HCT116 (cell line): ENCODE measurements at regions not wholly inside any gene's neighbourhood (a gene's known extent, or its start where the extent isn't known, plus 50 kb on each side); places are given as distances from the start of the nearest gene placed in this dataset.

Source experiments
- ATAC-seq: fragments of 200-7000 bp; cut with Tn5 transposase; 2 replicates; pipeline ENCODE4 v1.9.1; 2020; ENCODE audit warnings: mild to moderate bottlenecking, moderate library complexity
- BruUV-seq: library from RNA; stranded (reverse); fragments of 400-500 nt; replicated peaks from 2 replicates; lab custom pipeline; 2021; lab: Mats Ljungman, UMichigan
- CTCF ChIA-PET: fragments of 300-600 bp; sonication (Branson Sonifier 250); formaldehyde crosslinking; loops from one replicate; lab custom pipeline; 2021; ENCODE audit warnings: antibody characterized with exemption; lab: Charles Lee
- POLR2A ChIA-PET: fragments of 300-600, 350-600 bp; sonication (Branson Sonifier 250); formaldehyde crosslinking; loops from one replicate; lab custom pipeline; 2021; ENCODE audit warnings: antibody characterized with exemption; lab: Charles Lee
- RAD21 ChIA-PET, 2 experiments: fragments of 300-600 bp; sonication (Branson Sonifier 250); formaldehyde crosslinking; loops; one replicate each; lab custom pipeline; 2023; ENCODE audit warnings: low total read pairs in 2 of 2; ENCODE audit not compliant: uncharacterized antibody in 2 of 2, unreplicated experiment in 2 of 2, low non-redundant PET in 1 of 2; lab: Charles Lee
- DNase-seq: peaks from one replicate; pipeline ENCODE4 v3.0.0-alpha.2; 2010; ENCODE audit warnings: low read depth, low spot score
- H2AFZ ChIP-seq: fragments of 200-600 bp; shearing (Covaris generic), sonication (generic); 2 replicates; pipeline ENCODE4 v1.6.1; 2017; ENCODE audit warnings: low read depth, mixed run types, mixed read lengths, antibody characterized with exemption, low read length; ENCODE audit not compliant: poor library complexity, severe bottlenecking
- H3K27ac ChIP-seq: 2 replicates; pipeline ENCODE4 v1.5.1; 2012; ENCODE audit warnings: low read depth, low read length
- H3K27me3 ChIP-seq: fragments of 200-600 bp; sonication (generic); 2 replicates; pipeline ENCODE4 v1.6.1; 2016; ENCODE audit warnings: mixed run types, low read length, mixed read lengths; ENCODE audit not compliant: insufficient read depth
- H3K36me3 ChIP-seq, 2 experiments: fragments of 200-500 bp in 1 of 2; fragments of 200-600 bp in 1 of 2; sonication (Bioruptor generic) in 1 of 2; sonication (generic) in 1 of 2; 2 replicates each; pipeline versions ENCODE4 v1.5.1 to v1.6.1; 2014 to 2016; ENCODE audit warnings: low read length in 2 of 2, inconsistent platforms in 1 of 2, mixed read lengths in 1 of 2, mixed run types in 1 of 2; ENCODE audit not compliant: insufficient read depth in 2 of 2, control insufficient read depth in 1 of 2
- H3K4me1 ChIP-seq, 2 experiments: fragments of 200-600 bp in 1 of 2; sonication (generic) in 1 of 2; 2 replicates each; pipeline versions ENCODE4 v1.5.1 to v1.6.1; 2012 to 2017; ENCODE audit warnings: low read length in 2 of 2, inconsistent platforms in 1 of 2, mild to moderate bottlenecking in 1 of 2, mixed read lengths in 1 of 2, mixed run types in 1 of 2, moderate library complexity in 1 of 2; ENCODE audit not compliant: insufficient read depth in 2 of 2, control insufficient read depth in 1 of 2
- H3K4me2 ChIP-seq: fragments of 200-600 bp; sonication (generic); 2 replicates; pipeline ENCODE4 v1.6.1; 2017; ENCODE audit warnings: mixed run types, low read length, mixed read lengths
- H3K4me3 ChIP-seq, 2 experiments: fragments of 200-600 bp in 1 of 2; sonication (generic) in 1 of 2; replicated peaks in 1 of 2; 2 replicates each; pipeline ENCODE4 v1.5.1; 2011 to 2016; ENCODE audit warnings: low read length in 2 of 2, control low read depth in 1 of 2, low read depth in 1 of 2, mild to moderate bottlenecking in 1 of 2, mixed read lengths in 1 of 2, mixed run types in 1 of 2
- H3K79me2 ChIP-seq: fragments of 200-600 bp; sonication (generic); 2 replicates; pipeline ENCODE4 v1.6.1; 2017; ENCODE audit warnings: mild to moderate bottlenecking, mixed run types, low read length, moderate library complexity, mixed read lengths; ENCODE audit not compliant: insufficient read depth
- H3K9ac ChIP-seq: fragments of 200-600 bp; sonication (generic); 2 replicates; pipeline ENCODE4 v1.6.1; 2016; ENCODE audit warnings: low read length, mixed read lengths
- H3K9me2 ChIP-seq: fragments of 200-600 bp; sonication (generic), shearing (Covaris generic); 2 replicates; pipeline ENCODE4 v1.6.1; 2017; ENCODE audit warnings: mixed run types, mild to moderate bottlenecking, moderate library complexity; ENCODE audit not compliant: insufficient read depth
- H3K9me3 ChIP-seq, 2 experiments: fragments of 200-500 bp in 1 of 2; fragments of 200-600 bp in 1 of 2; sonication (Bioruptor generic) in 1 of 2; sonication (generic) in 1 of 2; 2 replicates each; pipeline ENCODE4 v1.6.1; 2014 to 2017; ENCODE audit warnings: low read length in 2 of 2, mixed read lengths in 2 of 2, inconsistent platforms in 1 of 2, low read depth in 1 of 2, mild to moderate bottlenecking in 1 of 2, mixed run types in 1 of 2, moderate library complexity in 1 of 2; ENCODE audit not compliant: control insufficient read depth in 1 of 2, insufficient read depth in 1 of 2
- H4K20me1 ChIP-seq: fragments of 200-600 bp; sonication (generic), shearing (Covaris generic); 2 replicates; pipeline ENCODE4 v1.6.1; 2017; ENCODE audit warnings: mixed run types, mild to moderate bottlenecking, moderate library complexity; ENCODE audit not compliant: insufficient read depth
- ATF3 ChIP-seq: IDR thresholded peaks from 2 replicates; pipeline ENCODE4 v1.6.1; 2012
- EGR1 ChIP-seq: IDR thresholded peaks from 2 replicates; pipeline ENCODE4 v1.6.1; 2012; ENCODE audit warnings: low read depth
- FOSL1 ChIP-seq: IDR thresholded peaks from 2 replicates; pipeline ENCODE4 v1.6.1; 2012; ENCODE audit warnings: low read depth
- MAX ChIP-seq: IDR thresholded peaks from 2 replicates; pipeline ENCODE4 v1.6.1; 2012
- POLR2AphosphoS5 ChIP-seq: IDR thresholded peaks from 2 replicates; pipeline ENCODE4 v1.6.1; 2011; ENCODE audit warnings: mild to moderate bottlenecking, low read depth, low read length, moderate library complexity
- YY1 ChIP-seq: IDR thresholded peaks from 2 replicates; pipeline ENCODE4 v1.6.1; 2011; ENCODE audit warnings: low read length, low read depth, moderate library complexity, mild to moderate bottlenecking; ENCODE audit not compliant: insufficient replicate concordance; ENCODE audit errors: extremely low read depth
- ZNF274 ChIP-seq: fragments of 200-500 bp; sonication (Bioruptor generic); IDR thresholded peaks from 2 replicates; pipeline ENCODE4 v1.6.1; 2014; ENCODE audit warnings: mild to moderate bottlenecking, low read depth, low read length, inconsistent platforms
- intact Hi-C: fragments of 100-400 bp; cut with micrococcal nuclease; formaldehyde crosslinking; loops from 2 replicates; pipeline ENCODE4 v1.10.0; 2022
- TF ChIP-seq, protein P1 (sequence below): IDR thresholded peaks from 2 replicates; pipeline ENCODE4 v1.6.1; 2012; ENCODE audit warnings: low read depth

DNA sequence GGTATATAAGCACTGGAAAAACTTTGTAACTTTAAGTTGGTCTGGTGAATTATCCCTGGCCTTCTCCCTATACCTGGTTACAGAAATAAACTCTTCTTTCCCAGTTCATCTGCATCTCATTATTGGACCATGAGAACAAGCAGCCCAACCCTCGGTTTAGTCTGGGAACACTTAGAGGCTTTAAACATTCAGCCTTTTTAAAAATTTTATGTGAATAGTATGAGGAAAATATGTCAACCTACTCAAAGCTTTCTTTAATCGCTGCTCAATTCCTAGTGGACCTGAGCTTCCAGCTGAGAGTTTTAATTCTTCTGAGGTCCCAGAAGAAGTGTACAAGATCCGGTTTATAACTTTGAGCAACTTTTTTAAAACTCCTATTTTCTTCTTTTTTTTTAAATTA is 358.6 kb upstream of the NOCT start:
- Histone ChIP-seq H3K27ac (no peak overlapping the region), H3K4me2 (no peak overlapping the region), H2AFZ (no peak overlapping the region), H4K20me1 (no peaks in the 10 kb centered on the region), H3K9me3 (no peaks in the 10 kb centered on the region), H3K4me1 (peaks cover 0 to 8% of the 10 kb centered on the region in 2 experiments; a peak in 1 of 4 replicates), H3K9me2 (no peaks in the 10 kb centered on the region), H3K36me3 (no peaks in the 10 kb centered on the region), H3K9ac (no peak overlapping the region), H3K79me2 (no peaks in the 10 kb centered on the region), H3K4me3 (no peak overlapping the region), H3K27me3 (no peaks in the 10 kb centered on the region)
- ChIA-PET POLR2A (no interaction called here), CTCF (no interaction called here), RAD21 (no interaction called here)
- TF ChIP-seq YY1, result no peak
- no peak for TF ChIP-seq ZNF274
- TF ChIP-seq FOSL1, result no peak
- TF ChIP-seq, protein P1, sequence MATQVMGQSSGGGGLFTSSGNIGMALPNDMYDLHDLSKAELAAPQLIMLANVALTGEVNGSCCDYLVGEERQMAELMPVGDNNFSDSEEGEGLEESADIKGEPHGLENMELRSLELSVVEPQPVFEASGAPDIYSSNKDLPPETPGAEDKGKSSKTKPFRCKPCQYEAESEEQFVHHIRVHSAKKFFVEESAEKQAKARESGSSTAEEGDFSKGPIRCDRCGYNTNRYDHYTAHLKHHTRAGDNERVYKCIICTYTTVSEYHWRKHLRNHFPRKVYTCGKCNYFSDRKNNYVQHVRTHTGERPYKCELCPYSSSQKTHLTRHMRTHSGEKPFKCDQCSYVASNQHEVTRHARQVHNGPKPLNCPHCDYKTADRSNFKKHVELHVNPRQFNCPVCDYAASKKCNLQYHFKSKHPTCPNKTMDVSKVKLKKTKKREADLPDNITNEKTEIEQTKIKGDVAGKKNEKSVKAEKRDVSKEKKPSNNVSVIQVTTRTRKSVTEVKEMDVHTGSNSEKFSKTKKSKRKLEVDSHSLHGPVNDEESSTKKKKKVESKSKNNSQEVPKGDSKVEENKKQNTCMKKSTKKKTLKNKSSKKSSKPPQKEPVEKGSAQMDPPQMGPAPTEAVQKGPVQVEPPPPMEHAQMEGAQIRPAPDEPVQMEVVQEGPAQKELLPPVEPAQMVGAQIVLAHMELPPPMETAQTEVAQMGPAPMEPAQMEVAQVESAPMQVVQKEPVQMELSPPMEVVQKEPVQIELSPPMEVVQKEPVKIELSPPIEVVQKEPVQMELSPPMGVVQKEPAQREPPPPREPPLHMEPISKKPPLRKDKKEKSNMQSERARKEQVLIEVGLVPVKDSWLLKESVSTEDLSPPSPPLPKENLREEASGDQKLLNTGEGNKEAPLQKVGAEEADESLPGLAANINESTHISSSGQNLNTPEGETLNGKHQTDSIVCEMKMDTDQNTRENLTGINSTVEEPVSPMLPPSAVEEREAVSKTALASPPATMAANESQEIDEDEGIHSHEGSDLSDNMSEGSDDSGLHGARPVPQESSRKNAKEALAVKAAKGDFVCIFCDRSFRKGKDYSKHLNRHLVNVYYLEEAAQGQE, result no peak
- no peak for TF ChIP-seq POLR2AphosphoS5
- no peak for TF ChIP-seq ATF3
- no peak for TF ChIP-seq MAX
- TF ChIP-seq EGR1, result no peak
- ATAC-seq, result no peak
- BruUV-seq, result no TSS peak
- intact Hi-C loops, result no loop called here
- no peak for DNase-seq
